Retinal pigment epithelial cell (primary cell): ENCODE measurements at regions not wholly inside any gene's neighbourhood (a gene's known extent, or its start where the extent isn't known, plus 50 kb on each side); places are given as distances from the start of the nearest gene placed in this dataset.

Experiments used
- DNase-seq: peaks from one replicate; pipeline ENCODE4 v3.0.0-alpha.2; 2010; ENCODE audit warnings: low read depth
- H3K4me3 ChIP-seq: 2 replicates; pipeline ENCODE4 v1.5.1; 2011; ENCODE audit warnings: mild to moderate bottlenecking, low read length, control low read depth, moderate library complexity
- CTCF ChIP-seq: conservative IDR thresholded peaks from 2 replicates; pipeline ENCODE4 v1.5.1; 2011; ENCODE audit warnings: low read depth, low read length, control low read depth, inconsistent platforms

- H3K4me3 ChIP-seq: no peak overlapping the region
- TF ChIP-seq CTCF: no peak
- DNase-seq: no peak
These were observed 574.9 kb downstream of the DIPK2A start for GRCh38 chr3:144546539-144546938.

DNA sequence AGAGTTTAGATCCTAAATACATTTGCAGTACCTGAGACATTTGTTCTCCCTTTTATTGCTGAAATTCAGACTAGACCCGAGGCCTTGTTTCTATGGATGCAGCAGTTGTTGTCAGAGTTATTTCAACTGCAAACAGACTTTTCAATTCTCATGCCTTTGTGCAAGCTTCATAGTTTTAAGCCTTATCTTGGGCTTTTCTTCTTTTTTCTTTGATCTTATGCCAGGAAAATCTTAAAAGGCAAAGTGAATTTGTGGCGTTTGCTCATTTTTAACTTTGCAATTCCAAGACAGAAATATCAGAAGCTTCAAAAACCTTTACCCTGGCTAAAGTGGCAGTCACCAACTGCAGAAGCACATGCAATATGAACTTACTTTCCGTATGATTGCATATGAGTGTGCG is 576.7 kb downstream of the DIPK2A start:
- no peak for TF ChIP-seq CTCF
- DNase-seq: no peak
- no peak overlapping the region for H3K4me3 ChIP-seq

GRCh38 chr3:144549166-144549565 is 577.5 kb downstream of the DIPK2A start:
- no peak for DNase-seq
- no peak overlapping the region for H3K4me3 ChIP-seq
- TF ChIP-seq CTCF: no peak

- TF ChIP-seq CTCF: no peak
- no peak overlapping the region for H3K4me3 ChIP-seq
- DNase-seq: no peak
These were observed 580.9 kb downstream of the DIPK2A start for GRCh38 chr3:144552346-144553057.

- DNase-seq: no peak
- no peak for TF ChIP-seq CTCF
These were observed 581.7 kb downstream of the DIPK2A start for GRCh38 chr3:144553301-144553700.

GRCh38 chr3:144554889-144555288 is 583.3 kb downstream of the DIPK2A start:
- DNase-seq: no peak
- TF ChIP-seq CTCF: no peak
- H3K4me3 ChIP-seq: no peak overlapping the region

More at GRCh38 chr3:144553301-144553700, 581.7 kb downstream of the DIPK2A start:
- H3K4me3 ChIP-seq: no peak overlapping the region

- no peak for DNase-seq
- no peak for TF ChIP-seq CTCF
- no peak overlapping the region for H3K4me3 ChIP-seq
These were observed 584.8 kb downstream of the DIPK2A start for GRCh38 chr3:144556392-144556791.
